HG02981 (cell line): ENCODE measurements at regions not wholly inside any gene's neighbourhood (a gene's known extent, or its start where the extent isn't known, plus 50 kb on each side); places are given as distances from the start of the nearest gene placed in this dataset.

Experiments used
- ATAC-seq: cut with Tn5 transposase; IDR thresholded peaks from one replicate; pipeline ENCODE4 v1.9.1; 2021; ENCODE audit warnings: mild to moderate bottlenecking, moderate library complexity; ENCODE audit not compliant: unreplicated experiment

DNA sequence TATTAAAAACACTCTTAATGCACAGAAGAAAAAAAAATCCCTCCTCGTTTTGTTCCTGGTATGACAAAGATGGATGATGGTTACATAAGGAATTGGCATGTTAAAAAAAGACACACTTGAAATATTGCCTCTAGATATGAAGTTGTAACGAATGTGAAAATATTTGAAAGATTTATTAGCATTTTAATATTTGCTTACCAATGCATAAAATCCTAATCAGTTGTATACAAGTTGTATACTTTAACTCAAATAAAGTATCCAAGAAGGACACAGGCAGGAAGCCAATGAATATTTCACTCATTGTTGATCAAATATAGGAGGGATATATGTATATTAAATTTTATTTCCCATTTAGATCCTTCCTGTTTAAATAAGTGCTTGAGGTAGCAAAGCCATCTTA is 850.8 kb upstream of the RBFOX1 start:
- no peak for ATAC-seq

DNA sequence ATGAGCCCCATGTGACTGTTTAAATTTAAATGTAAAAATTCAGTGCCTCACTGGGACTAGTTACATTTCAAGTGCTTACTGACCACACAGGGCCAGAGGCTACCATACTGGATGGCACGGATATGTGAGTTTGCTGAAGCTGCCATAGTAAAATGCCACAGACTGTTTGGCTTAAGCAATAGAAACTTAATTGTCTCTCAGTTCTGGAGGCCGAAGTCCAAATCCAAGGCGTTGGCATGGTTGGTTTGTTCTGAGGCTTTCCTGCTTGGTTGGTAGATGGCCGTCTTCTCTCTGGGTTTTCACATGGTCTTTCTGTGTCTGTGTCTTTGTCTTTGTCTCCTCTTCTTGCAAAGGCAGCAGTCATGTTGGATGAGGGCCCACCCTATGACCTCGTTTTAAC is 878.9 kb upstream of the RBFOX1 start:
- no peak for ATAC-seq

- no peak for ATAC-seq
Observed at GRCh38 chr16:6447021-6447790, 885.4 kb upstream of the RBFOX1 start.

GRCh38 chr16:6446370-6446769 is 886.3 kb upstream of the RBFOX1 start:
- no peak for ATAC-seq

- no peak for ATAC-seq
Observed at GRCh38 chr16:6439129-6439528, 893.5 kb upstream of the RBFOX1 start.

- no peak for ATAC-seq
Observed at GRCh38 chr16:6428861-6429260, 903.8 kb upstream of the RBFOX1 start.

DNA sequence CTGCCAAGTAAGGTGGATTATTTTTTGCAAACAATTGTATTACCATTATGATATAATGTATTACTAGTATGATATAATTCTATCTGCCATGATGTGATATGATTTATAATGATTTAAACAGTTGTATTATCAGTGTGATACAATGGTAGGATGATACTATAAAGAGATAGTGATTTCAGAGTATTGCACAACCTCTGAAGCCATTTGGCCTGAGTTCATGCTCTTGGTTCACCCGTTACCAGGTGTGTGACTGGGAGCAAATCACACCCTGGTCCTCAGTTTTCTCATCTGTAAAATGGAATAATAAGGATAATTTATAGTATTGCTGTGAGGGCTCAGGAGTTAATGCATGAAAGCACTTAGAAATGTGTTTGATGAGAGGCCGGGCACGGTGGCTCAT is 905.0 kb upstream of the RBFOX1 start:
- no peak for ATAC-seq

DNA sequence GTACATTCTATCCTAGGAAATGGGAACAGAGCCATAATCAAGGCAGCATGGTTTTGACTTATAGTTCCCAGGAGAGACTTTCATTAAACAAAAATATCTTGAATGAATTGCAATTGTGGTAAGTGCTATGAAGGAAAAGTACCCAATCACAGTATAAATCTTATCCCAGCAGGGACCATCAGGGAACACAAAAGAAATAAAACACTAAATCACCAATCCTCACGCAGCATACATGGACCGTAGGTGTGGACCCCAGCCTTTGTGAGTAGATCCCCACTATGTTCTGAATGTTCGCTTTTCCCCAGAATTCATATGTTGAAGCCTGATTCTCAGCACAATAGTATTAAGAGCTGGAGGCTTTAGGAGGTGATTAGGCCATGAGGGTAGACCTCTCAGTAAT is 925.0 kb upstream of the RBFOX1 start:
- no peak for ATAC-seq

DNA sequence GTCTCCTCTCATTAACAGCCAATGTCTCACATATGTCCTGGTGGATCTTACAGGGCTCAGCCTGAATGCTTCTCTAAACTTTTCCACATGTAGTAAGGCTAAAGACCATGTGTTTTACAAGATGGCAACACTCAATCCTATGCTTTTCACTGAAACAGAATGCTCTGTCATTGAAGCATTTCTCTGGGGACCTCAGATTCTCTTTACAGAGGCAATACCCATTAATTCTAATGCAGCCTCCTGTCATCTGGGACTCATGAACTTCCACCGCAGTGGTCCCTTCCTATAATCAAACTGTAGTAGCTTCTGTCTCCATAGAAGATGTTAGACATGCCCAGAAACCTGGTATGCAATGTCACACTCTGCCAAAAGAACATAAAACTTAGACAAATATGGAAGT is 926.6 kb upstream of the RBFOX1 start:
- no peak for ATAC-seq

GRCh38 chr16:6382924-6383459 is 949.7 kb upstream of the RBFOX1 start:
- ATAC-seq, result no peak

GRCh38 chr16:6381896-6382295 is 950.7 kb upstream of the RBFOX1 start:
- ATAC-seq, result no peak

DNA sequence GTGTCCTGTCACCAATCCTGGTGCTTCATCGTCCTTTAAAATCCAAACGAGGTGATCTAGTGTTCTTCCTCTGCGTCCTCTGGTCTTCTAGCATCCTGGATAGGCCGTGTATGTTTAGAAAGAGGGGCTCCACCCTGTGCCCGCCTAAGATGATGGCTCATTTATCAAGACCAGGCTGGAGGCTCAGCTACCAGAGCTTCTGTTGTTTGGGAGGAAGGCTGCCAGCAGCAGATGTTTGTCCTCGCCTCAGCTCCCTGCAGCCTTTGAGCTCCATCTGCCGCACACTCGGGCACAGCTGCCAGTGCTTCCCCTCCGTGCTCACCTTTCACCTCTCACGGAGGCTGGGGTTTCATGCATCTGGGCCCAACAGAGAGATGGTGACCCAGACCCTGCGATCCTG is 954.7 kb upstream of the RBFOX1 start:
- ATAC-seq, result no peak

DNA sequence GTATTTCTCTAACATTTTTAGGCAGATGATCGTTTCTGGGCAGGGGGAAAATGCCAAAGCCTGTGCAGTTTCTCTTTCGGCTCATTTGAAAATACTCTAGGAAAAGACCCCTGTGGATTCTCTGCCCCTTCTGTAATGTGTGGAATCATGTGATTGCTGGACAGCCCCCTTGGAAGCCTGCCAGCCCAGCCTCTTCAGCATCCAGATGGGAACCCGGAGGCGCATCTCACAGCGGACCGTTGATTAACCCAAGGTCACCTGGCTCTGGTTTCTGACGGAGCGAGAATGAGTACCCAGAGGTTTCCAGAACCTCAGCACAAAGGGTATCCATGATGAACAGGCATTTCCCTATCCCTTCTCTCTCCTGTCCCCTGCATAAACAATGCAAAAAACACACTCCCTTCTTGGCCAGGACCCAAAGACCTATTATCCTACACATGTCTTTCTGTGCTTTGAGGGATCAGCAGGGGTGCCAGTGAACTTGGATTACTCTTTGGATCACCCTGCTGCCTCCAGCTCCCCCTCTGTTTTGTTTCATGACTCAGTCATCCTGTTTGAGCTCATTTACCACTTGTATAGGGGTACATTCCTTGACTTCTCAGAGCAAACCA is 957.1 kb upstream of the RBFOX1 start:
- no peak for ATAC-seq

DNA sequence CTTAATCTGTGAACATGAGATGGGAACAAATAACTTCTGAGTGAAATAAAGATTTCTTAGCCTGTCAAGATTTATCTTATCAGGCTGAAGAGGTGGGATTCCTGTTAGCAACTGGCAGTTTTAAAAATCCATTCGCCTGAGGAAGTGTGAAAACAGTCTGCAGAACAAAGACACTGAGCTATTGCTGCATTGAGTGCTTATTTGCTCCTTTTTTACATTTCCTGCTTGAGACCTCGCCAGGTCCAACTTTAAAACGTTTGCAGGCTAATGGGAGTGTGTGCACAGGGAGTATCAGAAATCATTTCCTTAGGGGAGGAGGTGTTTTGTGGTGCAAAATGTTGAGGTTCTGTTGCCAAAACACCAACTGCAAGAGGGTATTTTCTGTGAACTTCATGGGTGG is 957.8 kb upstream of the RBFOX1 start:
- ATAC-seq, result no peak

- no peak for ATAC-seq
Observed at GRCh38 chr16:6364846-6365245, 967.8 kb upstream of the RBFOX1 start.

GRCh38 chr16:6363896-6364607 is 968.6 kb upstream of the RBFOX1 start:
- no peak for ATAC-seq

GRCh38 chr16:6363396-6363795 is 969.2 kb upstream of the RBFOX1 start:
- ATAC-seq, result no peak

DNA sequence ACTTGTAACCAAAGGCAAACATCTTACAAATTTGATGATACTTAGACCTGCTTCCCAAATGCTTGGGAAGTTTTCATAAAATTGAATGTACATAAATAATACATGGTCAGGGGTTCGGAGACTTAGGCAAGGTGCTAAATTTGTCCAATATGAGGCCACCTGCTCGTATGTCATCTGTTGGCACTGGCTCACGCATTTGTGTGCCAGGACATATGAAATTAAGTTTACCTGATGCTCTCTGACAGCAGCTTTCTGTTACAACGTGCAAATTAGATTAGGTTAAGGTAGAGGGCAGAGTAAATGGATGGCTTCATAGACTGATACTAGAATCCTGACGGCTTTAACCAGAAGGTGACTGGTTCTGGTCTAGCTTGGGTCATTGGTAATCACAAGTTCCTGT is 970.3 kb upstream of the RBFOX1 start:
- ATAC-seq, result no peak

DNA sequence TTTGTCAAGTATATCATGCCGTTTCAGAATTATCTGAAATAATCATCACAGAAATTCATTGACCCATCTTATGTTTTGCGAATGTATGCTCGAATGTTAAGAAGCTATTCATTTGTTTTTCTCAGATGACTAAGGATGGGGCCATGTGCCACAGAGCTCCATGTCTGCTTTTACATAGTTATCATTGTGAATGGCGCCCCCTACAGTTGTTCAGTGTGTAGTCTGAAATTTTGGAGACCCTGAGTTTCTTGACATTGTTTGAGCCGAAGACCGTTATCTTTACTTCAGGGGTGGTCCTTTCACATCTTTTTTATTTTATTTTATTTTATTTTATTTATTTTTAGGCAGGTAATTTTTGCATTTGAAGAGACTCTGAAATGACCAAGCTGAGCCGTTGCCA is 972.0 kb upstream of the RBFOX1 start:
- no peak for ATAC-seq

DNA sequence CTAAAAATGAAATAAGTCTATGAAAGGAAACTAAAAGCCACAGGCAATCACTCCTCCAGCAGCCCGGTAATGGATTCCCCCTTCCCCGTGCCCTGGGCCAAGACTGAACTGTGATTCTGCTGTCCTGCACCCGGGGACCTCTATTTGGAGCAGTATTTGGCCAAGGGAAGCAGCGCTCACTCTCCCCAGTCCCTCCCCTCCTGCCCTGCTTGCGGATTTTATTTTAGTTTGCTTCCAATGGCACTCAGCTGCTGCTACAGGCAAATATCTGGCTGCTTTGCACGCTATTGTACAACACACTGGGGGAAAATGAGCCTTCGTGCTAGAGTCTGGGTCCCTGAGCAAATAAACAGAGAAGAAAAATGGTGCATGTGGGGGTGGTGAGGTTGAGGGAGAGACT is 975.7 kb upstream of the RBFOX1 start:
- no peak for ATAC-seq

DNA sequence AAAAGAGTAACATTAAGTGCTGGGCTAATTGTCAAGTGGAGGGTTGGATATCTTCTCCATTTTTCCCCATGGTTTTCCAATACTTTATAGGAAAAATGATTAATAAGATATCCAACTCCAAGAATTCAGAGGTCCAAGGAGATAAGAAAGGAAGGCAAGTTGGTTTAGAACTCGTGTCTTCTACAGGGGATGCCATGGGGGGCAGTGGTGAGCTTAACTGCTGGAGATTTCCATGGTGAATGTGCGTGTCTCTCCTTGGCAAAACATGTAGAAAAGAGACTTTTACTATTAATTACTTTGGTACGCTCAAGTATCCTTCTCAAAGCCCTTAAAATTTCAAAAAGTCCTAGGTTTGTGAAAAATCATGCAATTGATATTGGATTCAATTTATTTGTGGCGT is 982.9 kb upstream of the RBFOX1 start:
- ATAC-seq, result no peak

- ATAC-seq, result no peak
Observed at GRCh38 chr16:6345090-6345489, 987.6 kb upstream of the RBFOX1 start.
